Esophagus mucosa (tissue), 1 donor: ENCODE measurements at regions not wholly inside any gene's neighbourhood (a gene's known extent, or its start where the extent isn't known, plus 50 kb on each side); places are given as distances from the start of the nearest gene placed in this dataset.

ENCODE experiments used
- ATAC-seq: fragments of 200-7000 bp; cut with Tn5 transposase; one replicate; pipeline ENCODE4 v1.9.1; 2020
- donor health status: DM: yes; HTN: yes; CAD: no.

DNA sequence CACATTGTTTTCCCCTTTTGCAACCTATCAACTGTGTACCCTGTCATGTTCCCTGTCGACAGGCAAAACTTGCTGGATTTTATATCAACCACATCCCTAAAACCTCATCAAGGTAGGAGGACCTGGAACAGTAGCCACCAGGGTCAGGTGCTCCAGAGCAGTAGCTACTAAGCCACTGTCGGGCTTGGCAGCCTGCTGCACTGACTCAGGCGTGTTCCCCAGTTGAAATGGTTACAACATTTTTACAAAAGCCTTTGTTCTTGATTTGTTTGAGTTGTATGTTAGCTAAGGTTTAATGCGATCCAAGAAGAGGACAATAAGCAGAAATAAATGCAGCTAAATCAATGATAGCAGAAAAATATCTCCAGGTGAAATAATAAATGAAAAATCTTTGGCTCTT lies 407.4 kb upstream of the TLE4 start:
- ATAC-seq, result peak; percentile 93

DNA sequence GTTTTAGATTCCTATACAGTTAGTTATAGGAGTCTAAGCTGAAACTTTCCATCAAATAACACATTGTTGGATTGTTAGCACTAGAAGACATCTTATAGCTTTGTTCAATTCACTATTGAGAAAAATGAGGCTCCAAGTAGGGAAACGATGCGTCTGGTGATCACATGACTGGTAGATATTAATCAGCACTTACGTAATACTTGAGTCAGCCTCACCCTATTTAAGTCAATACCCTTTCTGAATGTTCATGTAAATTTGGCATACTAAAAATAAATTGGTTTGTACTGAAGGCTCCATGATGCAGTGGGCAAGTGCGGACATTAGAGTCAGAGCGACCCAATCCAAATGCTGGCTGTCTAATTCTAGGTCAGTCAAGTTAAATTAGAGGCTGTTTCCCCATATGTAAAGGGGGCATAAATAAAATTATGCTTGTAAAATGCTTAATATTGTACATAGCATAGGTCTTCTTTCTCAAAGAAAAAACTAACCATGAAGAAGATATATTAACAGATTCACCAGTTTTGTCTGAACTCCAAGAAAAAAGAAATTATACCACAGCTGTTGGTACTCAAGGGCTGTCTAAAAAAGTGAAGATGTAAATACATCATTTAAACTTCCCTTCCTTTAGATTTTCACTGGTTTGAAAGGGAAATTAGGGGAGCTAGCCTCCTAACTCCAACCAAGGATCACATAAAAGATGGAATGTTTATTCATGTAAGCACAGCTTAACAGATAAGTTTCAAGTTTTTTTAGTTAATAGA lies 406.6 kb upstream of the TLE4 start:
- ATAC-seq, result peak; percentile 88

DNA sequence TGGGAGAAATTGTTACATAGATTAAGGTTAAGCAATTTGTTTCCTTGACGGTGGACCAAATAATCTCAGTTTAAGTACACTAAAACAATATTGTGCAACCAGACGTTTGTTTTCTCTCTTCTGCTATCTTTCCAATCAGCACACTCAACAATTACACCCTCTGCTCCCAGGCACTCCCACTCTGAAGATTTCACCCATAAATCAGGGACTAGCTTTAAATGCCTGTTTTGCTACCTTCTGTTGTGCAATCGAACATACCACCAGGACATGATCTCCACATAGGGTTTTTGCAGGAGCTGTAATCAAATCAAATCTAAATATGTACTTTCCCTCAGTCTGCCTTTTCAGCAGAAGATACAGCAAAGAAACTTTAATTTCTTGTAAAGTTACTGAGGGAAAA lies 405.8 kb upstream of the TLE4 start:
- no peak for ATAC-seq

GRCh38 chr9:79170643-79171042 lies 401.1 kb upstream of the TLE4 start:
- no peak for ATAC-seq

GRCh38 chr9:79173932-79174331 lies 397.8 kb upstream of the TLE4 start:
- ATAC-seq, result no peak

- no peak for ATAC-seq
Observed at GRCh38 chr9:79176014-79176697, 395.6 kb upstream of the TLE4 start.

- no peak for ATAC-seq
Observed at GRCh38 chr9:79184831-79185230, 386.9 kb upstream of the TLE4 start.

DNA sequence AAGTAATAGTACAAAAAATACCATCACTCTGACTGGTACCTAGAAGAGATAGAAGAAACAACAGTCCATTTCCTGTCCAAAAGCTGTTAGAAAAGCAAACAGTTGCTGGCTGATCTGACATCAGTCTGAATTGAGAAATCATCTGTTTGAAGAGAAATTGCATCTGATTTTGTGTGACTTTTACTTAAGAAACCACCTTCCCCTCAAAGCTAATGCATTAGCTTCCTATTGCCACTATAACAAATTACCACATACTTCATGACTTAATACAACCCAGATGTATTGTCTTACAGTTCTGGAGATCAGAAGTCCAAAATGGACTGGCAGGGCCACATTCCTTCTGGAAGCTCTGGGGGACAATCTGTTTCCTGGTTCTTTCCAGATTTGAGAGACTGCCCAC lies 385.9 kb upstream of the TLE4 start:
- no peak for ATAC-seq

DNA sequence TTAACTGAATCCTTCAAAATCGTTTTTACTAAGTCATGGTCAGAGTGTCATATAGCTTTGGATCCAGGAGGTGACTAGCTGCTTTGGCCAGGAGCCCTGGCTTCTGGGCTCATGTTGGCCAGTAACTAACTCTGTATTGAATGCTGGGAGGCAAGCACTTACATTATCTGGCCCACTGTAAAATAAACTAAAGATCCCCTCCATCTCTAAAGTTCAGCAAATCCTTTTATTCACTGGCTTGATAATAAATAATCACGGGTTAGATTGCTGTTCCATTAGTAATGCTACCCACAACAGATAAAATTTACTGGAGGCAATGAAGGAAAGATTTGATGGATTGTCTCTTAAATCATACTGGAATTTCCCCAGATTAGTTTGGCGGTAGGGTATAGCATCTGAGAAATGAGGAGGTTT lies 382.2 kb upstream of the TLE4 start:
- ATAC-seq, result no peak

GRCh38 chr9:79193001-79193400 lies 378.8 kb upstream of the TLE4 start:
- ATAC-seq, result no peak

DNA sequence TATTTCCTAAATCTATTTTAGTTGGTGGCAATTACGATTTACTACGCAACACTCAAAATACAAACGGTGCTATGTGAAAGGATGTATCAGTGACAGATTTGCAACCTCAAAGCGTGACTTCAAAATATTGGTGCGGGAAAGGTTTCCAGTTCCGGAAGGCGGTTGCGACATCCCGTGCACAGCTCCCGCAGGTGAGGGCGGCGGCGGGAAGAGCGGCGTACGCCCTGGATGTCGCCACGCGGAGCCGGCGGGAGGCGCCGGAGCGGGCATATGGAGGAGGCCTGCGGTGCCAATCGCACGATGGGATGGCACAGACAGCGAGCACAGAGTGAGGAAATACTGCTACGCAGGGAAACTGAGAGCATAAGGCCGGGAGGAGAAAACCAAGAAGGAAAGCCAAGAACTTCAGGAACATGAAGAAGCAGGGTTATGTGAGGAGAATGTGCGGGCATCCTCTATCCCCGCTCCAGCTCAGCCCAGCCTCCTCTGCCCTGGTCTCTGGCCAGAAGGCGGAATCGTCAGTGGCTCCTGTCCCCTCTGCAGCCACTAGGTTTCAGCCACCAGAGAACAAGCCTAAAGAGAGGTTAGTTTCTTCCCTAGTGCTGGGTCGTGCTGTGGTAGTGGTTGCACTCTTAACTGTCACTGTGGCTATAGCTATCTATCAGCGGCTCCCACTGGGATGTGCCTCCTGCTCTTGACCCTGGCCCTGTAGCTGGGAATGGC lies 378.1 kb upstream of the TLE4 start:
- ATAC-seq, result no peak

DNA sequence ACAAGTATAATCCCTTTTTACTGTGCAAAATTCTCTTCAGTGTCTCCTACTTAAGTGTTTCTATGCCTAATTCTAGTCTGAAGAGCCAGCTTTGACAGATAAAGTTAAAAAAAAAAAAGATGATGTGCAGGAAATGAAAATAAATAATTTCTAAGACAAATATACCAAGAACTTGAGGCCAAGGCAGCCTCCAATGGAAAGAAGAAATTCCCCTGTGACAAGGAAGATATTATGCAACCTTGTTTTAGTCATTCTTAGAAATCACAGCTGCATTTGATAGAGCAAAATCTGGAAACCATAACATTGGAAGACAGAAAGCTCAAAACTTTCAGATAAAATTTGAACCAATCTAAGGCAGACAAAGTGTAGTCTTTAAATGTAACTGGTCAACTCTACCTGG lies 375.9 kb upstream of the TLE4 start:
- ATAC-seq, result no peak

- no peak for ATAC-seq
Observed at GRCh38 chr9:79196606-79197005, 375.2 kb upstream of the TLE4 start.

DNA sequence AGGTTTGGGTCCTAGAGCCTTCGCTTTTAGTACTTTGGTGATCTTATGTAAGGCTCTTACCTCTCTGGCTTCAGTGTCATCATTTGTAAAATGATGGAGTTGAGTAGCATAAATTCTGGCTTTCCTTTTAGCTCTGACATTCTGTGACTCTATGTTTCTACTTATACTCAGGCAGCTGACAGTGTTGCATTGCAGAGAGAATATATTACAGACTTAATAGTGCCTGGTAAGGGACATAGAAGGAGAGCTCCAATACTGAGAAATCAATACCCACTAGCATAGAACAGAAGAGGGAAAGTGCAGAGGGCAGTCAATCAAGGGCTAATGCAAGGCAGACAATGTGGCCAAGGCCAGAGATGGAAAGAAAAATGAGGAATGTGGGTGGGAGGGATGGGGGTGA lies 371.4 kb upstream of the TLE4 start:
- no peak for ATAC-seq

DNA sequence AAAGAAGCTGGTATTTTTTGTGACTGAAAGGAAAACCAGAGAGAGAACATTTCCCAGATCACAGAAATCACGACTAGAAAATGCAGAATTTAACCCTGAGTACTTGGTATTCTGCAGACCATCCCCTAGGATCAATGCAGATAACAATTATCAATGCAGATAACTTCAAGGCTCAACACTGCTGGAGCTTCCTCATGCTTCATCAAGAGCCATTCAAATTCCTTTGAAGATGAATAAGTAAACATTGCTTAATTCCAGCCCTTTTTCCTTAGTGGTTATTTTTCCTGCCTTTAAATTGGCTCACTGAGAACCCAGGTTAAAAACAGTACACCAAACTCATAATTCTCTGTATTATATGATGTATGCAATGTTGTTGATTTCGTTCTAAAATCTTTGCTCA lies 370.1 kb upstream of the TLE4 start:
- ATAC-seq, result no peak

- ATAC-seq, result no peak
Observed at GRCh38 chr9:79208791-79209396, 362.9 kb upstream of the TLE4 start.

GRCh38 chr9:79210541-79211243 lies 361.1 kb upstream of the TLE4 start:
- no peak for ATAC-seq

- ATAC-seq, result no peak
Observed at GRCh38 chr9:79213417-79214125, 358.2 kb upstream of the TLE4 start.

- ATAC-seq, result no peak
Observed at GRCh38 chr9:79215821-79216220, 355.9 kb upstream of the TLE4 start.

DNA sequence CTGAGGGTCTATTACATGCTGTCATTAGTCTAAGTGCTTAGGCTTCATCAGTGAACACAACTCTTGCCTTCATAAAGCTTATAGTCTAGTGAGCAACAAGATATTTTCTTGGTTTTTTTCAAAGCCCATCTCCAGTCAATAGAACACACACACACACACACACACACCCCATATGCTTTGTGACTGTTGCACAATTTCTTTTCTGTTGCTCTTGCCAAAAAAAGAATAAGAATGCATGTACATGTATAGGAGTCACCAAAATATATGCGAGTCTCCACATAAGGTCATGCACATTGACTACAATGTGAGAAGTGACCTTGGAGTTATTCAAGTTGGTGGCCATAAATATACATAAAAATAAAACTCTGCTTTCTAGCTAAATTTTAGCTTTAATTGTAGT lies 351.5 kb upstream of the TLE4 start:
- no peak for ATAC-seq

- no peak for ATAC-seq
Observed at GRCh38 chr9:79220666-79221065, 351.1 kb upstream of the TLE4 start.

DNA sequence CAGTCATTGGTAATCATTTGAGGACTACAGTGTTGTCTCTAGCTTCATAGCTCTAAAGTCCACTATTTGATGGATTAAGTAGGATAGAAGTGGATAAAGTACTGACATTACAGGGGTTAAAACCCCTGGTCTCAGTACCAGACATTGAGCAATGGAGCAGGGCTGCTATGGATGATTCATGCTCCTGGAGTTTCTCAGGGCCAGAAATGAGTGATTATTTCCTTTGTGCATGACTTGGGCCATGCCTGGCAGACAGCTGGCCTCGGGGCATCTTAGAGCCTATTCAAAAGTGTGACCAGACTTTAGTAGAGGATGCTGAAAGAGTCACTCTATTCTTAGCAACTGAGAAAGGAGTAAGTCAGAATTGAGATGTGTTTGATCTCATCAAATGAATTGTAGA lies 350.7 kb upstream of the TLE4 start:
- ATAC-seq, result peak; percentile 93
